ENCODE measurements at regions not wholly inside any gene's neighbourhood (a gene's known extent, or its start where the extent isn't known, plus 50 kb on each side); places are given as distances from the start of the nearest gene placed in this dataset.

DNA sequence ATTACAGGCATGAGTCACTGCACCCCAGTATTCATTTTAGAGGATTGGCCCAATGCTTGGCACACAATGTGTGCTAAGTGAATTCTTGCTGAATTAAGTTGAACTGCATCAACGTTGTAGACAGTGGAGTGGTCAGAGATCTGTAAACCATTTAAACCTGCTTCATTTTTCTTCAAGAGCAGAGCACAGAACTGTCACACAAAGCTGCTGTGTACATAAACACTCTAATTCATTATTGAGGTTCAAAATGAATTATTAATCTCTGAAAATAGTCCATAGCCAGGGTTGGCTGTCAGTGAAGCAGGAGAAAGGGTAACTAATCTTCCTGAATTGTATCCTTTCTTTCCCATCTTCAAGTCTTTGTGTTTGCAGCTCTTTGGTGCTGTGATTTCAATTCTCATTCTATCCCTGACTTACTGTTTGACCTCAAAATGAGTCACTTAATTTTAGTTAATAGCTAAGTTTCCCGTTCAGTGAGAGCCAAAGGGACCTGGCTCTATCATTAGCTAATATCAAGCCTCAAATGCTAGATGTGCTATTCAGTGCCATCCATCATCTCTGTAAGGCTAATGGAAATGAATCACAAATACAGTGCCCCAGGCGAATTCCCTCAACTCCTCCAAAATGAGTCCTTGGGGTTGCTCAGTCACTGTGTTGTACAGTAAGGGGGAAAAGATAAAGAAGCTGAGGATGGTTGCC, 77.0 kb upstream of the TSC22D1 start:
- TF ChIP-seq, protein P1, sequence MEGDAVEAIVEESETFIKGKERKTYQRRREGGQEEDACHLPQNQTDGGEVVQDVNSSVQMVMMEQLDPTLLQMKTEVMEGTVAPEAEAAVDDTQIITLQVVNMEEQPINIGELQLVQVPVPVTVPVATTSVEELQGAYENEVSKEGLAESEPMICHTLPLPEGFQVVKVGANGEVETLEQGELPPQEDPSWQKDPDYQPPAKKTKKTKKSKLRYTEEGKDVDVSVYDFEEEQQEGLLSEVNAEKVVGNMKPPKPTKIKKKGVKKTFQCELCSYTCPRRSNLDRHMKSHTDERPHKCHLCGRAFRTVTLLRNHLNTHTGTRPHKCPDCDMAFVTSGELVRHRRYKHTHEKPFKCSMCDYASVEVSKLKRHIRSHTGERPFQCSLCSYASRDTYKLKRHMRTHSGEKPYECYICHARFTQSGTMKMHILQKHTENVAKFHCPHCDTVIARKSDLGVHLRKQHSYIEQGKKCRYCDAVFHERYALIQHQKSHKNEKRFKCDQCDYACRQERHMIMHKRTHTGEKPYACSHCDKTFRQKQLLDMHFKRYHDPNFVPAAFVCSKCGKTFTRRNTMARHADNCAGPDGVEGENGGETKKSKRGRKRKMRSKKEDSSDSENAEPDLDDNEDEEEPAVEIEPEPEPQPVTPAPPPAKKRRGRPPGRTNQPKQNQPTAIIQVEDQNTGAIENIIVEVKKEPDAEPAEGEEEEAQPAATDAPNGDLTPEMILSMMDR (IDR thresholded peaks at IDR 0.05; ENCODE audit: extremely low read depth in 1 of 2, insufficient read depth in 1 of 2, low read depth in 1 of 2, low read length in 2 of 2): no peak
- TF ChIP-seq POLR2AphosphoS5 (IDR thresholded peaks at IDR 0.05; ENCODE audit: insufficient read depth, low read depth, low read length) (no peak), POLR2A (IDR thresholded peaks at IDR 0.05; ENCODE audit: low read depth, low read length) (no peak), JUN (IDR thresholded peaks at IDR 0.05; ENCODE audit: borderline replicate concordance, insufficient read depth, insufficient read length, low read depth) (no peak), EZH2 (IDR thresholded peaks at IDR 0.05; ENCODE audit: borderline replicate concordance, low read depth, low read length, severe bottlenecking) (no peak)
